CD4-positive, alpha-beta T cell treated with Interleukin-10 for 1 hour (primary cell): ENCODE measurements at regions not wholly inside any gene's neighbourhood (a gene's known extent, or its start where the extent isn't known, plus 50 kb on each side); places are given as distances from the start of the nearest gene placed in this dataset.

Experiments
- DNase-seq: peaks from one replicate; pipeline ENCODE4 v3.0.0-alpha.2; 2020

GRCh38 chr14:42145766-42146165 lies 539.1 kb downstream of the LRFN5 start:
- DNase-seq = no peak

GRCh38 chr14:42143114-42143513 lies 536.4 kb downstream of the LRFN5 start:
- DNase-seq = no peak

GRCh38 chr14:42141328-42141727 lies 534.7 kb downstream of the LRFN5 start:
- DNase-seq = no peak

GRCh38 chr14:42140831-42141279 lies 534.2 kb downstream of the LRFN5 start:
- DNase-seq = no peak

GRCh38 chr14:42140001-42140400 lies 533.3 kb downstream of the LRFN5 start:
- no peak for DNase-seq

- no peak for DNase-seq
Observed at GRCh38 chr14:42138406-42138805, 531.7 kb downstream of the LRFN5 start.

- no peak for DNase-seq
Observed at GRCh38 chr14:42130815-42131214, 524.1 kb downstream of the LRFN5 start.

- no peak for DNase-seq
Observed at GRCh38 chr14:42123526-42123925, 516.9 kb downstream of the LRFN5 start.

- no peak for DNase-seq
Observed at GRCh38 chr14:42113358-42114069, 506.8 kb downstream of the LRFN5 start.

- no peak for DNase-seq
Observed at GRCh38 chr14:42112108-42112507, 505.4 kb downstream of the LRFN5 start.

GRCh38 chr14:42111355-42111754 lies 504.7 kb downstream of the LRFN5 start:
- no peak for DNase-seq

GRCh38 chr14:42110167-42110566 lies 503.5 kb downstream of the LRFN5 start:
- no peak for DNase-seq

GRCh38 chr14:42095155-42095554 lies 488.5 kb downstream of the LRFN5 start:
- DNase-seq = no peak

GRCh38 chr14:42090122-42090521 lies 483.4 kb downstream of the LRFN5 start:
- no peak for DNase-seq

- DNase-seq = no peak
Observed at GRCh38 chr14:42079911-42080310, 473.2 kb downstream of the LRFN5 start.

- DNase-seq = no peak
Observed at GRCh38 chr14:42078345-42078744, 471.7 kb downstream of the LRFN5 start.

- DNase-seq = no peak
Observed at GRCh38 chr14:42070031-42070430, 463.4 kb downstream of the LRFN5 start.

GRCh38 chr14:42057111-42057510 lies 450.4 kb downstream of the LRFN5 start:
- DNase-seq = no peak

- no peak for DNase-seq
Observed at GRCh38 chr14:42047421-42048055, 440.9 kb downstream of the LRFN5 start.

GRCh38 chr14:42045383-42045782 lies 438.7 kb downstream of the LRFN5 start:
- no peak for DNase-seq

GRCh38 chr14:42028607-42029006 lies 421.9 kb downstream of the LRFN5 start:
- no peak for DNase-seq

GRCh38 chr14:42027271-42027670 lies 420.6 kb downstream of the LRFN5 start:
- DNase-seq = no peak

GRCh38 chr14:42023452-42023851 lies 416.8 kb downstream of the LRFN5 start:
- DNase-seq = no peak

- DNase-seq = no peak
Observed at GRCh38 chr14:42014301-42014700, 407.6 kb downstream of the LRFN5 start.

- DNase-seq = no peak
Observed at GRCh38 chr14:42013559-42013958, 406.9 kb downstream of the LRFN5 start.
